ENCODE measurements at regions not wholly inside any gene's neighbourhood (a gene's known extent, or its start where the extent isn't known, plus 50 kb on each side); places are given as distances from the start of the nearest gene placed in this dataset.

DNA sequence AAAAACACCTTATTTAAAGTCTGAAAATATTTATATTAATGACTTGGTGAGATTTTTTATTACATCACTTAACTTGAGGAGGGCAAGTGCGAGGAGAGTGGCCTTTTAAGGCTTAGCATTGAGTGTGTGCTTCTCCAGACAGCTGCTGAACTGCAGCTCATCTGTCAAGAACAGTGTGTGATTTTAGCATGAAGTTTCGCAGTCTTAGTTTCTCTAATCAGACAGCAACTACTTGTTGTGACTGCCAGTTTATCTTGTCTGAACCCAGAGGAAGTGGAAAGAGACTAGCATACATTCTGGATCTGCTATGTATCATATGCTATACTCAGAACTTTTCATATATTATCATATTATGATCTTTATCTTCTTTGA lies 291.7 kb upstream of the ROPN1 start:
- TF ChIP-seq POLR2A (IDR thresholded peaks at IDR 0.05) = no peak
- TF ChIP-seq, protein P1, sequence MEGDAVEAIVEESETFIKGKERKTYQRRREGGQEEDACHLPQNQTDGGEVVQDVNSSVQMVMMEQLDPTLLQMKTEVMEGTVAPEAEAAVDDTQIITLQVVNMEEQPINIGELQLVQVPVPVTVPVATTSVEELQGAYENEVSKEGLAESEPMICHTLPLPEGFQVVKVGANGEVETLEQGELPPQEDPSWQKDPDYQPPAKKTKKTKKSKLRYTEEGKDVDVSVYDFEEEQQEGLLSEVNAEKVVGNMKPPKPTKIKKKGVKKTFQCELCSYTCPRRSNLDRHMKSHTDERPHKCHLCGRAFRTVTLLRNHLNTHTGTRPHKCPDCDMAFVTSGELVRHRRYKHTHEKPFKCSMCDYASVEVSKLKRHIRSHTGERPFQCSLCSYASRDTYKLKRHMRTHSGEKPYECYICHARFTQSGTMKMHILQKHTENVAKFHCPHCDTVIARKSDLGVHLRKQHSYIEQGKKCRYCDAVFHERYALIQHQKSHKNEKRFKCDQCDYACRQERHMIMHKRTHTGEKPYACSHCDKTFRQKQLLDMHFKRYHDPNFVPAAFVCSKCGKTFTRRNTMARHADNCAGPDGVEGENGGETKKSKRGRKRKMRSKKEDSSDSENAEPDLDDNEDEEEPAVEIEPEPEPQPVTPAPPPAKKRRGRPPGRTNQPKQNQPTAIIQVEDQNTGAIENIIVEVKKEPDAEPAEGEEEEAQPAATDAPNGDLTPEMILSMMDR (IDR thresholded peaks at IDR 0.05) = no peak

Data from right lobe of liver (tissue), 4 donors.